DOHH2 (cell line): ENCODE measurements at regions not wholly inside any gene's neighbourhood (a gene's known extent, or its start where the extent isn't known, plus 50 kb on each side); places are given as distances from the start of the nearest gene placed in this dataset.

Experiments used
- H3F3A ChIP-seq: fragments of 200-600 bp; sonication (generic), shearing (Covaris generic); 2 replicates; pipeline ENCODE4 v1.6.0; 2016; ENCODE audit warnings: antibody characterized with exemption, mild to moderate bottlenecking; ENCODE audit not compliant: control insufficient read depth, insufficient read depth
- H3K27ac ChIP-seq: fragments of 200-600 bp; sonication (generic); 2 replicates; pipeline ENCODE4 v1.5.1; 2014; ENCODE audit warnings: low read depth, mild to moderate bottlenecking, low read length, moderate library complexity
- H3K27me3 ChIP-seq: fragments of 200-600 bp; sonication (generic); 2 replicates; pipeline ENCODE4 v1.6.1; 2014; ENCODE audit warnings: mild to moderate bottlenecking, low read length, mixed read lengths; ENCODE audit not compliant: control insufficient read depth
- H3K36me3 ChIP-seq: fragments of 200-600 bp; sonication (generic); 2 replicates; pipeline ENCODE4 v1.6.1; 2014; ENCODE audit warnings: mild to moderate bottlenecking, low read length, moderate library complexity, mixed read lengths; ENCODE audit not compliant: control insufficient read depth
- H3K4me1 ChIP-seq: fragments of 200-600 bp; sonication (generic); 2 replicates; pipeline ENCODE4 v1.6.1; 2014; ENCODE audit warnings: mild to moderate bottlenecking, low read length, mixed read lengths; ENCODE audit not compliant: control insufficient read depth
- H3K4me2 ChIP-seq: fragments of 200-600 bp; sonication (generic); 2 replicates; pipeline ENCODE4 v1.6.0; 2014; ENCODE audit warnings: mild to moderate bottlenecking, low read length, moderate library complexity
- H3K4me3 ChIP-seq: fragments of 200-600 bp; sonication (generic); 2 replicates; pipeline ENCODE4 v1.5.1; 2014; ENCODE audit warnings: mild to moderate bottlenecking, low read length, mixed read lengths
- H3K79me2 ChIP-seq: fragments of 200-600 bp; sonication (generic); 2 replicates; pipeline ENCODE4 v1.6.1; 2014; ENCODE audit warnings: mild to moderate bottlenecking, low read length, mixed read lengths; ENCODE audit not compliant: control insufficient read depth
- H3K9me2 ChIP-seq: fragments of 200-600 bp; sonication (generic); replicated peaks from 2 replicates; pipeline ENCODE4 v1.6.1; 2014; ENCODE audit warnings: mild to moderate bottlenecking, low read length, mixed read lengths; ENCODE audit not compliant: control insufficient read depth
- H3K9me3 ChIP-seq: fragments of 200-600 bp; sonication (generic); 2 replicates; pipeline ENCODE4 v1.6.1; 2014; ENCODE audit warnings: antibody characterized with exemption, low read length, mixed read lengths; ENCODE audit not compliant: control insufficient read depth, insufficient read depth
- H4K20me1 ChIP-seq: fragments of 200-600 bp; sonication (generic); 2 replicates; pipeline ENCODE4 v1.6.0; 2014; ENCODE audit warnings: low read depth, mild to moderate bottlenecking, antibody characterized with exemption, low read length, moderate library complexity; ENCODE audit not compliant: control insufficient read depth, insufficient read depth
- CTCF ChIP-seq: fragments of 200-600 bp; sonication (generic); IDR thresholded peaks from one replicate; pipeline ENCODE4 v1.5.1; 2014; ENCODE audit warnings: antibody characterized with exemption, mild to moderate bottlenecking, low read depth, low read length; ENCODE audit not compliant: poor library complexity, severe bottlenecking
- EZH2phosphoT487 ChIP-seq: fragments of 200-600 bp; sonication (generic); IDR thresholded peaks from 2 replicates; pipeline ENCODE4 v1.6.1; 2017; ENCODE audit warnings: borderline replicate concordance, mild to moderate bottlenecking, antibody characterized with exemption, low read length, moderate library complexity, mixed read lengths

- no peak overlapping the region for H3K4me2 ChIP-seq
- no peaks in the 10 kb centered on the region for H3K4me1 ChIP-seq
- no peaks in the 10 kb centered on the region for H3K9me2 ChIP-seq
- H3K27ac ChIP-seq, result no peak overlapping the region
- H3K4me3 ChIP-seq, result no peak overlapping the region
- H3K79me2 ChIP-seq, result no peaks in the 10 kb centered on the region
- no peaks in the 10 kb centered on the region for H3K36me3 ChIP-seq
- no peaks in the 10 kb centered on the region for H3F3A ChIP-seq
- no peaks in the 10 kb centered on the region; the same call in 1 of the 2 replicates for H3K27me3 ChIP-seq
- TF ChIP-seq EZH2phosphoT487 (no peak), CTCF (no peak)
- no peaks in the 10 kb centered on the region for H4K20me1 ChIP-seq
- no peaks in the 10 kb centered on the region for H3K9me3 ChIP-seq
Measured at GRCh38 chr12:3416159-3416558, 74.8 kb upstream of the PRMT8 start.

- no peak for TF ChIP-seq CTCF
- TF ChIP-seq EZH2phosphoT487, result no peak
- Histone ChIP-seq H3K9me3 (no peaks in the 10 kb centered on the region), H3K27ac (no peak overlapping the region), H3K4me3 (no peak overlapping the region), H3K4me1 (no peaks in the 10 kb centered on the region), H3K27me3 (no peaks in the 10 kb centered on the region; the same call in 1 of the 2 replicates), H3F3A (no peaks in the 10 kb centered on the region), H3K4me2 (no peak overlapping the region), H4K20me1 (no peaks in the 10 kb centered on the region), H3K36me3 (no peaks in the 10 kb centered on the region), H3K9me2 (no peaks in the 10 kb centered on the region), H3K79me2 (no peaks in the 10 kb centered on the region)
Measured at GRCh38 chr12:3416670-3417069, 74.3 kb upstream of the PRMT8 start.

GRCh38 chr12:3417113-3417512, 73.9 kb upstream of the PRMT8 start:
- TF ChIP-seq CTCF (no peak), EZH2phosphoT487 (no peak)
- Histone ChIP-seq H3K4me1 (no peaks in the 10 kb centered on the region), H3K9me3 (no peaks in the 10 kb centered on the region), H3K27me3 (no peaks in the 10 kb centered on the region; the same call in 1 of the 2 replicates), H3K36me3 (no peaks in the 10 kb centered on the region), H3F3A (no peaks in the 10 kb centered on the region), H3K4me3 (no peak overlapping the region), H3K9me2 (no peaks in the 10 kb centered on the region), H4K20me1 (no peaks in the 10 kb centered on the region), H3K4me2 (no peak overlapping the region), H3K27ac (no peak overlapping the region), H3K79me2 (no peaks in the 10 kb centered on the region)
